SK-N-SH (cell line): ENCODE measurements at regions not wholly inside any gene's neighbourhood (a gene's known extent, or its start where the extent isn't known, plus 50 kb on each side); places are given as distances from the start of the nearest gene placed in this dataset.

Experiments used
- CHD2 ChIP-seq: fragments of 150-350 bp; IDR thresholded peaks from 2 replicates; pipeline ENCODE4 v1.6.1; 2018; ENCODE audit warnings: low read length; ENCODE audit not compliant: partially characterized antibody
- CTCF ChIP-seq: fragments of 200-600 bp; sonication (generic); IDR thresholded peaks from 2 replicates; pipeline ENCODE4 v1.6.1; 2017; ENCODE audit warnings: antibody characterized with exemption, mild to moderate bottlenecking, moderate library complexity
- JUND ChIP-seq: IDR thresholded peaks from 2 replicates; pipeline ENCODE4 v1.4.0; 2012
- MXI1 ChIP-seq: IDR thresholded peaks from 2 replicates; pipeline ENCODE4 v1.6.1; 2012; ENCODE audit warnings: mild to moderate bottlenecking, low read depth, low read length, improper control_type of control experiment
- POLR2AphosphoS5 ChIP-seq: IDR thresholded peaks from 2 replicates; pipeline ENCODE4 v1.6.1; 2012; ENCODE audit warnings: low read depth, low read length
- RAD21 ChIP-seq: IDR thresholded peaks from 2 replicates; pipeline ENCODE4 v1.6.1; 2012; ENCODE audit warnings: mild to moderate bottlenecking, low read length
- RCOR1 ChIP-seq: fragments of 150-350 bp; IDR thresholded peaks from 2 replicates; pipeline ENCODE4 v1.6.1; 2017; ENCODE audit warnings: antibody characterized with exemption, low read length
- SMC3 ChIP-seq: IDR thresholded peaks from 2 replicates; pipeline ENCODE4 v1.6.1; 2012; ENCODE audit warnings: low read depth, low read length, improper control_type of control experiment
- USF2 ChIP-seq: fragments of 150-350 bp; IDR thresholded peaks from 2 replicates; pipeline ENCODE4 v1.6.1; 2017; ENCODE audit warnings: antibody characterized with exemption, low read length, low read depth, borderline replicate concordance

GRCh38 chr18:6677086-6677485, 52.4 kb upstream of the ARHGAP28 start:
- no peak for TF ChIP-seq JUND
- TF ChIP-seq MXI1 = no peak
- TF ChIP-seq CTCF = no peak
- TF ChIP-seq RCOR1 = no peak
- no peak for TF ChIP-seq USF2
- no peak for TF ChIP-seq POLR2AphosphoS5
- no peak for TF ChIP-seq RAD21
- no peak for TF ChIP-seq CHD2
- no peak for TF ChIP-seq SMC3
